B cell (primary cell): ENCODE measurements at regions not wholly inside any gene's neighbourhood (a gene's known extent, or its start where the extent isn't known, plus 50 kb on each side); places are given as distances from the start of the nearest gene placed in this dataset.

Experiments
- CTCF ChIP-seq: fragments of 200-600 bp; IDR thresholded peaks from one replicate; pipeline ENCODE4 v1.8.0; 2022; ENCODE audit warnings: antibody characterized with exemption, mild to moderate bottlenecking
- EZH2 ChIP-seq: IDR thresholded peaks from 2 replicates; pipeline ENCODE4 v1.6.1; 2012; ENCODE audit warnings: borderline replicate concordance, low read depth, mild to moderate bottlenecking, moderate library complexity, low read length; ENCODE audit not compliant: insufficient read depth, poor library complexity, severe bottlenecking

- no peak for TF ChIP-seq CTCF
- TF ChIP-seq EZH2, result no peak
These were observed 283.6 kb downstream of the QKI start for GRCh38 chr6:163698086-163698485.
